ENCODE measurements at regions not wholly inside any gene's neighbourhood (a gene's known extent, or its start where the extent isn't known, plus 50 kb on each side); places are given as distances from the start of the nearest gene placed in this dataset.

GRCh38 chrX:11039926-11040325, 71.2 kb upstream of the HCCS start:
- TF ChIP-seq CTCF (IDR thresholded peaks at IDR 0.05 in 2 of 3, conservative IDR thresholded peaks at IDR 0.05 in 1 of 3; ENCODE audit: control insufficient read depth in 2 of 3, extremely low read depth in 1 of 3, insufficient read depth in 1 of 3, low read depth in 3 of 3, low read length in 3 of 3) (no peak), EGR1 (IDR thresholded peaks at IDR 0.05; ENCODE audit: borderline replicate concordance in 1 of 2, low read depth in 2 of 2, low read length in 2 of 2) (no peak), POLR2AphosphoS5 (IDR thresholded peaks at IDR 0.05; ENCODE audit: low read length) (no peak), CBX5 (IDR thresholded peaks at IDR 0.05; ENCODE audit: low read depth) (no peak), ZBTB40 (IDR thresholded peaks at IDR 0.05; ENCODE audit: borderline replicate concordance) (no peak), CHD2 (IDR thresholded peaks at IDR 0.05; ENCODE audit: borderline replicate concordance, low read depth, low read length) (no peak)
